GM21786 (cell line): ENCODE measurements at regions not wholly inside any gene's neighbourhood (a gene's known extent, or its start where the extent isn't known, plus 50 kb on each side); places are given as distances from the start of the nearest gene placed in this dataset.
"Not testable (repeated sequence)": the region's sequence is repeated elsewhere in the genome, so short reads cannot be mapped to it uniquely, and the experiment has no call there.

Experiments
- ATAC-seq: cut with Tn5 transposase; IDR thresholded peaks from one replicate; pipeline ENCODE4 v1.9.1; 2021; ENCODE audit not compliant: unreplicated experiment

- no peak for ATAC-seq
Measured at GRCh38 chr6:152811785-152812184, 61.2 kb downstream of the VIP start.

DNA sequence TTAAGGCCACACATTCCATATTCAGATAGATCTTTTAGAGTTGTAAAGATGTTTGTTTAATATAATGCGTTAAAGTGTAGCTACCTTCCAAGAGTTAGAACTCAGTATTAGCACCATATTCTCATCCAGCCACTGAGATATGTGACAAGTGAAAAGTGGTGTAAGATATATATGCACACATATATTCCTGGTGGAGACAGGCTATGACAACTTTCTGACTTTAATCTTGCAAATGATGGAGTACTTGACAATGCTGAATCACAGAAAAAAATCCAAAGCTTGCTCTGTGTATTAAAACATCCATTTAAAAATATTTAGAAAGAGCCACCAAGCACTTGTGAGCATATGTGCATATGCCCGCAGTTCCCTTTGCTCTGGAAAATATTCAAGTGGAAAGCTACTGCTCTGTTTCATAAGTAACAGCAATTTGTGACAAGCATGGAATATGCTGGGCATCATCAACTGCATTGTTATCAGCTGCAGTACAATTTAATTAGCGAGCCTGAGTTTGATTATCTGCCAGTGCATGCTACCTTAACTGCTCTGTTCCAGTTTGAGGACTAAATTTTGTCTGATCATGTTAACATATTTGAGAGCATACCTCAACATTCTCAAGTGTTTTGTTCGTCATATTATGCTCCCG lies 64.8 kb downstream of the VIP start:
- no peak for ATAC-seq

DNA sequence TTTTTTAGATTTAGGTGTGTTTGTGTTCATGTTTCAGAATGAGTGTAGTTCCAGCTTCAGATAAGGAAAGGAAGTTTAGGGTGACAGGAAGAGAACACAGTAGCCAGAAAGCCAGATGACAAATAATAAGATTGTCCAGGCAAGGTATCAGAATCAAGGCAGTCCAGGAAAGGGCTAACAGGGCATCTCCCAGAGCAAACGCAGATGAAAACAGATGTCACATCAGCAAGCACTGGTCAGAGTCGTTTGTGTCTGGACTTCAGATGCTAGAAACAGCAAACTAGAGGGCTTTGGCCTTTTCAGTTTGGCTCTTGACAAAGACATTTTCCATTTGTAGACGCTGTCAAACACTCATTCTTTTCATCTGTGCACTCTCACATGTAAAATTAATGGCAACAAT lies 65.5 kb downstream of the VIP start:
- ATAC-seq: no peak

DNA sequence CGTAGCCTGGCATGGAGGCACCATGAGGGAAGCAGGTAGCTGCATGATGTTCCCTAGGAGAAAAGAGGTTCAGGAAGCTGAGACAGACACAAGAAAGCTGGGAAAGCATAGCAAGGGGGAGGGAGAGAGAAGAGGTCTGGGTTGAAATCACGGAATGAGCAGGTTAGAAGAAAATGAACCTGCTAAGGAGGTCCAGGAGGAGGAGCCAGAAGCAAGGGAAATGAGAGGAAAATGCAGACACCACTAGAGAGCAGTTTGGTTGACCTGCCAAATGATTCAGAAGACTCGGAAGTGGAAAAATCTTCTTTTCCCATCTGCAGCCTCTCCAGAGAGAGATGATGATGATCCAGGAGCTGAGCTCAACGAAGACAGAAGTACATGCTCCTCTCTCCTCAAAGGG lies 70.9 kb downstream of the VIP start:
- ATAC-seq: no peak

GRCh38 chr6:152824666-152825065 lies 74.1 kb downstream of the VIP start:
- ATAC-seq: no peak

DNA sequence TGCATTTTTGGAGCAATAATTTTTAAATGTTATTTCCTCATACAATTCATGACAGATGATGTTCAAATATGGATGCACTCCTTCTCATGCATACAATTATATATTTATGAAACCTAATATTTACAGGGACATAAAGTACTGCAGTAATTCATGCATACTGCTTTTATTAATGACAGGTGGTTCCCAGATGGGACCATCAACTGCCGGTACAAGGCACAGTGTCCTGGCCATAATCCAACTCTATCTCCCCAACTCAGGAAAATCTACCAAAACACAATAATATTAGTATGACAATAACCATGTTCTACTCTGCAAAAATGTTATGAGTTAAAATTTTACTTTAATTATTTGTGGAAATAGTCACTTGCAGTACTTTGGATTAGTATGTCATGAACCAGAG lies 77.8 kb downstream of the VIP start:
- no peak for ATAC-seq

DNA sequence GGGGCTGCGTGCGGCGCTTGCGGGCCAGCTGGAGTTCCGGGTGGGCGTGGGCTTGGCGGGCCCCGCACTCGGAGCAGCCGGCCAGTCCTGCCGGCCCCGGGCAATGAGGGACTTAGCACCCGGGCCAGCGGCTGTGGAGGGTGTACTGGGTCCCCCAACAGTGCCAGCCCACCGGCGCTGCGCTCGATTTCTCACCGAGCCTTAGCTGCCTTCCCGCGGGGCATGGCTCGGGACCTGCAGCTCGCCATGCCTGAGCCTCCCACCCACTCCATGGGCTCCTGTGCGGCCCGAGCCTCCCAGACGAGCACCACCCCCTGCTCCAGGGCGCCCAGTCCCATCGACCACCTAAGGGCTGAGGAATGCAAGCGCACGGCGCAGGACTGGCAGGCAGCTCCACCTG lies 83.8 kb downstream of the VIP start:
- not testable (repeated sequence) for ATAC-seq

GRCh38 chr6:152836523-152836922 lies 85.9 kb downstream of the VIP start:
- ATAC-seq: no peak

- no peak for ATAC-seq
Measured at GRCh38 chr6:152845421-152845820, 94.8 kb downstream of the VIP start.

DNA sequence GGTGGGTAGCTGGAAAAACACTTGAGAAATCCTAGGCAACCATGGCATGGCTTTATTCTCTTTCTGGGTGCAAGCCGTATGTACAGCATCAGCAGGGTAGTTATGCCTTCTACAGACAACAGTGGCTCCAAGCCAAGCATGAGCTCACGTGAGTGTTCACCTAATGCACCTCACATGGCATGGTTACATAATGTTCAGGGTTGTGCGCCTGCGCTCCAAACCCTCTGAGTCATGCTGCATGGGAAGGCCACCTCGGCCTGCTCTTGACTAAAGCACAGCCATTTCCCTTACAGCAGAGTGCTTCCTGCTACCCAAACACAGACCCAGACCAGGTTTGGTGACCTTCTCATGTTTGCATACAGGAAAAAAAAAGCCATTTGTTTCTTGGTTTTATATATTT lies 96.2 kb downstream of the VIP start:
- ATAC-seq: no peak

DNA sequence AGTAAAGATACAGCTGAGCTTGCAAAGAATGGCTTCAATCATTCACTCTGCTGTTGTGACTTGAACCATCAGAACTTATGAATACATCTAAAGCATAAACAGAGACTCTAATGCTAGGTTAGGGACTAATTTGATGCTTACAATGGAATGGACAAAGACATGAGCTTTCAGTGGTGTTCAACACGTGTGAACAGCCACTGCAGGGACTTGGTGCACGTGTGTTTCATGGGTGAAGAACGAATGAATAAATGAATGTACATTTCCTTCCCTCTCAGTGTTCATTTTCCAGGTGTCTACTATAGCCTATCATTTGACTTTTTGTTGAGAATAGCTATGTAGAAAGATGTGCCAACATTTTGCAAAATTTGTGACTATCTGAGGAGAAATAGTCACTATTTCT lies 98.3 kb downstream of the VIP start:
- no peak for ATAC-seq

GRCh38 chr6:152854086-152854795 lies 103.6 kb downstream of the VIP start:
- ATAC-seq: no peak

GRCh38 chr6:152858141-152858540 lies 107.5 kb downstream of the VIP start:
- ATAC-seq: no peak

GRCh38 chr6:152859225-152859624 lies 108.6 kb downstream of the VIP start:
- ATAC-seq: no peak

GRCh38 chr6:152863618-152864326 lies 113.2 kb downstream of the VIP start:
- ATAC-seq: peak; percentile 88

GRCh38 chr6:152874267-152874666 lies 108.6 kb downstream of the FBXO5 start:
- no peak for ATAC-seq

DNA sequence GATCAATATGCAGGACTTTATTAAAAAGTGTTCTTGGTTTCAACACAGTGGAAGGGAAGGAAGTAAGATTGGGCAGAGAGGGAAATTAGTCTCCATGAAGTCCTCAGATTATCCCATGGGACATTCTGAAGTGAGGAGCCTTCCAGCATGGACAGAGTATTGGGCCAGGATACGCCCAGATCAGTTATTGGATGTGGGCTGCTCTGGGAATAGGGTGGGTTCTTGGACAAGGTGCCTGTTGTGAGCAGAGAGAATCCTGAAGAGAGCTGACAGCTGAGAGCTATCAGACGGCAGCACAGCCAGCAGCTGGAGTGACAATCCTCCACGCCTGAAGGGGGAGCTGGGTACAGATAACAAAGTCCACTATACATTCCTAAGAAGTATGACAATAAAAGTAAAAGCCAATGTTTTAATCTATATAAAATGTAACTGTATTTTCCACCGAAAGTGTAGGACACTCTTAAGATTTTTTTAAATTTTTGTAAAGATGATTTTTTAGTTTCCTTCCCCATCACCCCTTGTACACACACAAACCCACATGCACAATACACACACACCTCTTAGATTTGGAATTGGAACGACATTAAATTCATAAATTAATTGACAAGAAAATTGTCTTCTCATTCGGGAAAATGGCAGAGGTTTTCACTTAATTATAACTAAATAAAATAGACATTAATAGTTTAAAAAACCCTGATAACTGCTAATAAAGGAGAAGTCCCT lies 107.8 kb downstream of the FBXO5 start:
- ATAC-seq: no peak

- ATAC-seq: no peak
Measured at GRCh38 chr6:152879681-152880080, 103.2 kb downstream of the FBXO5 start.

- no peak for ATAC-seq
Measured at GRCh38 chr6:152893187-152893586, 89.7 kb downstream of the FBXO5 start.

DNA sequence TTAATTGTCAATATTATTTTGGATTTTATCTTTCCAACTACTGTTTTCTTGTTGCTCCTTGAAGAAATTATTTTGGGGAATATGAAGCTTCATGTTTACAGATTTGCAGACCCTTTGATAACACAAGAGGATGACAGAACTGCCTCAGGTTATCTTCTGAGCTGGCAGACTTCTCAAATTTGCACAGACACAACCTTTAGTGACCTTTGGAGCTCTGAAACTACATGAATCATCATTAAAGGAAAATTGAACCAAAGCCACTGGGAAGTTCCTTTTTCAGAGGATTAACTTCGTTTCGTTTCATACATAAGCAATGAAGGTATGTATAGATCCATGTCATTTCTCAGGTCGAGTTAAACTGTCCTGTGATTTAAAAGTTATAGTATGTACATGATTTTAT lies 85.9 kb downstream of the FBXO5 start:
- no peak for ATAC-seq

- peak; percentile 99 for ATAC-seq
Measured at GRCh38 chr6:152897807-152898399, 84.9 kb downstream of the FBXO5 start.
